GM12875 (cell line): ENCODE measurements at regions not wholly inside any gene's neighbourhood (a gene's known extent, or its start where the extent isn't known, plus 50 kb on each side); places are given as distances from the start of the nearest gene placed in this dataset.

Experiments used
- H3K4me3 ChIP-seq: one replicate; pipeline ENCODE4 v1.5.1; 2011; ENCODE audit warnings: low read depth, low read length, control low read depth
- CTCF ChIP-seq: IDR thresholded peaks from 2 replicates; pipeline ENCODE4 v1.5.1; 2011; ENCODE audit warnings: low read depth, mild to moderate bottlenecking, control low read depth, inconsistent platforms, low read length, moderate library complexity, borderline replicate concordance; ENCODE audit not compliant: insufficient read depth

- TF ChIP-seq CTCF = no peak
- no peak overlapping the region for H3K4me3 ChIP-seq
These were observed 156.0 kb downstream of the RBFOX3 start for GRCh38 chr17:79454826-79455225.

- no peak for TF ChIP-seq CTCF
- H3K4me3 ChIP-seq = no peak overlapping the region
These were observed 157.4 kb downstream of the RBFOX3 start for GRCh38 chr17:79453481-79453880.

- TF ChIP-seq CTCF = no peak
- H3K4me3 ChIP-seq = no peak overlapping the region
These were observed 158.1 kb downstream of the RBFOX3 start for GRCh38 chr17:79452706-79453105.

- no peak overlapping the region for H3K4me3 ChIP-seq
- TF ChIP-seq CTCF = no peak
These were observed 159.7 kb downstream of the RBFOX3 start for GRCh38 chr17:79451167-79451566.

- H3K4me3 ChIP-seq = no peak overlapping the region
- no peak for TF ChIP-seq CTCF
These were observed 164.3 kb downstream of the RBFOX3 start for GRCh38 chr17:79446399-79447009.

GRCh38 chr17:79444198-79444597, 166.7 kb downstream of the RBFOX3 start:
- no peak overlapping the region for H3K4me3 ChIP-seq
- no peak for TF ChIP-seq CTCF

- no peak for TF ChIP-seq CTCF
These were observed 167.8 kb downstream of the RBFOX3 start for GRCh38 chr17:79443026-79443425.

More at GRCh38 chr17:79443026-79443425, 167.8 kb downstream of the RBFOX3 start:
- H3K4me3 ChIP-seq = no peak overlapping the region
